ENCODE measurements at regions not wholly inside any gene's neighbourhood (a gene's known extent, or its start where the extent isn't known, plus 50 kb on each side); places are given as distances from the start of the nearest gene placed in this dataset.

DNA sequence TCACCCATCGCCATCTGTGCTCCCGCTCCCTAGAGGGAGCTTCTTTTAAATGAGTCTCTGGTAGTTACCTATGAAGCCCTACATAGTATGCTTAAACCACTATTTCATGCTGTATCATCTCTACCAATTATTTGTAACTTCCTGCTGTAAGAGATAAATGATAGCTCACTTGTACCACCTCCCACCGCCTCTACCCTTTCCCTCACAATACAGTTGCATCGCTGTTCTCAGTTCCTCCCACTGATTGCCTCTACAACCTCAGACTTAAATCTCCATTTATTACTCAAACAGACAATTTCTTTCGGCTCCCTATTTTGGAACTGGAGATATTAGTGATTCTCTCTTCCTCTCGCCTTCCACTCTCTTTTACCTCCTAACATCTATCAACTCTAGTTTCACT lies 222.9 kb upstream of the ZC3H12C start:
- H3K36me3 ChIP-seq (replicated peaks in 1 of 2; ENCODE audit: control insufficient read depth in 1 of 2, insufficient read depth in 2 of 2, low read length in 1 of 2), result no peaks in the 10 kb centered on the region
- WGBS (ENCODE audit: low lambda C conversion rate), result 74% methylated on average over 6 of the region's 6 CpGs
- no peaks in the 10 kb centered on the region for H3K79me2 ChIP-seq (ENCODE audit: insufficient read depth)
- H3K4me1 ChIP-seq (ENCODE audit: control insufficient read depth in 1 of 2, insufficient read depth in 2 of 2, low read depth in 1 of 2, low read length in 1 of 2), result peaks cover 0 to under 1% of the 10 kb centered on the region in 2 experiments; a peak in 1 of 4 replicates
- H3K27ac ChIP-seq (ENCODE audit: low read depth in 2 of 2, low read length in 1 of 2), result no peak overlapping the region
- TF ChIP-seq SIN3A (IDR thresholded peaks at IDR 0.05; ENCODE audit: borderline replicate concordance, low read depth, low read length) (no peak), CHD2 (IDR thresholded peaks at IDR 0.05; ENCODE audit: low read length, partially characterized antibody) (no peak), MEF2A (IDR thresholded peaks at IDR 0.05; ENCODE audit: borderline replicate concordance, low read depth) (no peak), EP300 (IDR thresholded peaks at IDR 0.05; ENCODE audit: borderline replicate concordance in 1 of 2, low read depth in 1 of 2, low read length in 1 of 2) (no peak), GABPA (IDR thresholded peaks at IDR 0.05; ENCODE audit: low read depth) (no peak), JUND (IDR thresholded peaks at IDR 0.05) (no peak), RXRA (IDR thresholded peaks at IDR 0.05; ENCODE audit: borderline replicate concordance, low read depth) (no peak), FOSL2 (IDR thresholded peaks at IDR 0.05; ENCODE audit: borderline replicate concordance, low read depth) (no peak), EZH2phosphoT487 (IDR thresholded peaks at IDR 0.05; ENCODE audit: borderline replicate concordance, low read depth) (no peak), MXI1 (IDR thresholded peaks at IDR 0.05; ENCODE audit: low read depth, low read length) (no peak), FOXM1 (IDR thresholded peaks at IDR 0.05; ENCODE audit: low read depth) (no peak), RFX5 (IDR thresholded peaks at IDR 0.05; ENCODE audit: low read length) (no peak)
- TF ChIP-seq, protein P1, sequence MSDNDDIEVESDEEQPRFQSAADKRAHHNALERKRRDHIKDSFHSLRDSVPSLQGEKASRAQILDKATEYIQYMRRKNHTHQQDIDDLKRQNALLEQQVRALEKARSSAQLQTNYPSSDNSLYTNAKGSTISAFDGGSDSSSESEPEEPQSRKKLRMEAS (IDR thresholded peaks at IDR 0.05; ENCODE audit: low read depth), result no peak
- TF ChIP-seq, protein P2, sequence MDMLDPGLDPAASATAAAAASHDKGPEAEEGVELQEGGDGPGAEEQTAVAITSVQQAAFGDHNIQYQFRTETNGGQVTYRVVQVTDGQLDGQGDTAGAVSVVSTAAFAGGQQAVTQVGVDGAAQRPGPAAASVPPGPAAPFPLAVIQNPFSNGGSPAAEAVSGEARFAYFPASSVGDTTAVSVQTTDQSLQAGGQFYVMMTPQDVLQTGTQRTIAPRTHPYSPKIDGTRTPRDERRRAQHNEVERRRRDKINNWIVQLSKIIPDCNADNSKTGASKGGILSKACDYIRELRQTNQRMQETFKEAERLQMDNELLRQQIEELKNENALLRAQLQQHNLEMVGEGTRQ (IDR thresholded peaks at IDR 0.05; ENCODE audit: borderline replicate concordance, low read depth, low read length), result no peak
- TF ChIP-seq, protein P3, sequence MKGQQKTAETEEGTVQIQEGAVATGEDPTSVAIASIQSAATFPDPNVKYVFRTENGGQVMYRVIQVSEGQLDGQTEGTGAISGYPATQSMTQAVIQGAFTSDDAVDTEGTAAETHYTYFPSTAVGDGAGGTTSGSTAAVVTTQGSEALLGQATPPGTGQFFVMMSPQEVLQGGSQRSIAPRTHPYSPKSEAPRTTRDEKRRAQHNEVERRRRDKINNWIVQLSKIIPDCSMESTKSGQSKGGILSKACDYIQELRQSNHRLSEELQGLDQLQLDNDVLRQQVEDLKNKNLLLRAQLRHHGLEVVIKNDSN (IDR thresholded peaks at IDR 0.05; ENCODE audit: borderline replicate concordance, low read depth), result no peak
- TF ChIP-seq, protein P4, sequence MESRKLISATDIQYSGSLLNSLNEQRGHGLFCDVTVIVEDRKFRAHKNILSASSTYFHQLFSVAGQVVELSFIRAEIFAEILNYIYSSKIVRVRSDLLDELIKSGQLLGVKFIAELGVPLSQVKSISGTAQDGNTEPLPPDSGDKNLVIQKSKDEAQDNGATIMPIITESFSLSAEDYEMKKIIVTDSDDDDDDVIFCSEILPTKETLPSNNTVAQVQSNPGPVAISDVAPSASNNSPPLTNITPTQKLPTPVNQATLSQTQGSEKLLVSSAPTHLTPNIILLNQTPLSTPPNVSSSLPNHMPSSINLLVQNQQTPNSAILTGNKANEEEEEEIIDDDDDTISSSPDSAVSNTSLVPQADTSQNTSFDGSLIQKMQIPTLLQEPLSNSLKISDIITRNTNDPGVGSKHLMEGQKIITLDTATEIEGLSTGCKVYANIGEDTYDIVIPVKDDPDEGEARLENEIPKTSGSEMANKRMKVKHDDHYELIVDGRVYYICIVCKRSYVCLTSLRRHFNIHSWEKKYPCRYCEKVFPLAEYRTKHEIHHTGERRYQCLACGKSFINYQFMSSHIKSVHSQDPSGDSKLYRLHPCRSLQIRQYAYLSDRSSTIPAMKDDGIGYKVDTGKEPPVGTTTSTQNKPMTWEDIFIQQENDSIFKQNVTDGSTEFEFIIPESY (IDR thresholded peaks at IDR 0.05; ENCODE audit: borderline replicate concordance, low read depth), result no peak
- no peaks in the 10 kb centered on the region; the same call in 1 of the 2 replicates for H3K9me3 ChIP-seq
- H3K4me2 ChIP-seq, result no peak overlapping the region
- no peak overlapping the region for H2AFZ ChIP-seq (ENCODE audit: low read depth)
- ChIA-PET CTCF (interaction anchor here (1.0 to 1.7 kb wide), 2 partner anchors 13 to 69 kb away, joined by 3 to 6 read pairs; no protein-coding TSS in a partner anchor), POLR2A (no interaction called here)
- no peaks in the 10 kb centered on the region for H3F3A ChIP-seq (replicated peaks; ENCODE audit: insufficient read depth)
- H3K4me3 ChIP-seq (ENCODE audit: low read depth in 2 of 2, low read length in 1 of 2), result no peak overlapping the region
- DNase-seq, result no peak
- H3K9me2 ChIP-seq, result no peaks in the 10 kb centered on the region
- no peaks in the 10 kb centered on the region for H3K27me3 ChIP-seq (ENCODE audit: insufficient read depth)
- no peaks in the 10 kb centered on the region for H4K20me1 ChIP-seq (ENCODE audit: insufficient read depth)
- no peak overlapping the region for H3K9ac ChIP-seq

All from SK-N-SH (cell line).